Heart left ventricle (tissue), 13 donors: ENCODE measurements at regions not wholly inside any gene's neighbourhood (a gene's known extent, or its start where the extent isn't known, plus 50 kb on each side); places are given as distances from the start of the nearest gene placed in this dataset.

Experiments used
- POLR2A ChIP-seq, 2 donors: fragments of 450-650 bp; IDR thresholded peaks; one replicate each; pipeline ENCODE4 v1.6.1; 2017; ENCODE audit warnings: antibody characterized with exemption in 2 of 2, mild to moderate bottlenecking in 2 of 2, moderate library complexity in 2 of 2
- TF ChIP-seq, protein P1 (sequence below), 12 donors: fragments of 200-600 bp; sonication (generic) in 4 of 12; IDR thresholded peaks; one replicate each; pipeline versions ENCODE4 v1.5.0 to v1.8.0; 2018 to 2022; ENCODE audit warnings: antibody characterized with exemption in 12 of 12, mild to moderate bottlenecking in 5 of 12
- donor health status: ischemic (EF 13 %, LVEDD 7.1; RV severe dilation, severe dysfunction).
- donor health status: DM: no; HTN: yes; CAD: no.
- donor health status: DM: no; HTN: no; CAD: no.
- donor health status: ischemic (EF 25% LVEDD 6.9; RV normal size, moderate dysfunction).
- donor health status: ischemic (EF 25% LVEDD 5.7; RV mildly dilated, moderate dysfunction).
- donor health status: ischemic (EF 35%, LVEDD 5.7; RV mildly dilated, moderate dysfunction).
- donor health status: nonischemic (EF 11% LVEDD 7.7; RV severe dilation, severe dysfunction).
- donor health status: DM: yes; HTN: yes; CAD: no.
- donor health status: PGD.
- donor health status: ischemic (EF 29% LVEDD 5.4; RV normal size, mild dysfunction).
- donor health status: nonischemic (EF 23%, LVEDD 6.1; RV moderate dilation, normal function).

DNA sequence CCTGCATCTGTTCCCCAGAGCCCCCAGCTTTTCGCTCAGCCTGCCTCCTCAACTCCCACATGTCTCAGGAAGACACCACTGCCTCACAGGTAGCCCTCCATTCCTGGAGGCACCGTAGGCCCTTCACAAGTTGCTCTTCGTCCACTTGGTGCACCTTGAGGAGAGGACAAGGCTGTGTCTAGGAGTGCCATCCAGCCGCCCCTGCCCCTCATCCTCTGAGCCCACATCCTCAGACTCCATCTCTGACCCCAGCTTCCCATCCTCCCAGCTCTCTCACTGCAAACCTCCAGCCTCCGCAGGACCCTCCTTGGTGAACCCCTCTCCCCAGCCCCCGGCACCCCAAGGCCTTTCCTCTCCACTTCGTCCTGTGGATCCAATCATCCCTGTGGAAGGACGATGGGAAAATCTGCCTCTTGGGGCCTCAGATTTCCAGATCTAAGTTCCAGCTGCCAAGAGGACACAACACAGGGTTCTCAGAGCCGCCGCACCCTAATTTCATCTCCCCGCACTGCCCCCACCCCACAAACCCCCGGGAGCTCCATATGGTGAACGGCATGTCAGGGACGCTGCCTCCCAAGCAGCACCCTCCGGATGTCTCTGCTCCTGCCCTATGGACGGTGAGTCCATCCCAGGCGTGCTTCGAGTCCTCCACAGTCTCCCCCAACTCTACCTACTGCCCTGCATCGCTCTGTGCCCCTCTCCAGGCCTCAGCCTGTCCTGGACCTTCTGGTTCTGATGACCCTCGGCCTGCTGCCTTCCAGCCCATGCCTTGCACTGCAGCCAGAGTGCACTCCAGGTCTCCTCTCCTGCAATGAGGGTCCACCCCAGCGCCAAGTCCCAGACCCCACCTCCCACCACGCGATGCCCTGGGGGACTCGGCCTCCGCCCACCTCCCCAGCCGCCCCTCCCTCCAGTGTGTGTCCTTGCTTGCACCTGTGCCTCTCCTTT, 314.1 kb upstream of the DIO3 start:
- TF ChIP-seq, protein P1, sequence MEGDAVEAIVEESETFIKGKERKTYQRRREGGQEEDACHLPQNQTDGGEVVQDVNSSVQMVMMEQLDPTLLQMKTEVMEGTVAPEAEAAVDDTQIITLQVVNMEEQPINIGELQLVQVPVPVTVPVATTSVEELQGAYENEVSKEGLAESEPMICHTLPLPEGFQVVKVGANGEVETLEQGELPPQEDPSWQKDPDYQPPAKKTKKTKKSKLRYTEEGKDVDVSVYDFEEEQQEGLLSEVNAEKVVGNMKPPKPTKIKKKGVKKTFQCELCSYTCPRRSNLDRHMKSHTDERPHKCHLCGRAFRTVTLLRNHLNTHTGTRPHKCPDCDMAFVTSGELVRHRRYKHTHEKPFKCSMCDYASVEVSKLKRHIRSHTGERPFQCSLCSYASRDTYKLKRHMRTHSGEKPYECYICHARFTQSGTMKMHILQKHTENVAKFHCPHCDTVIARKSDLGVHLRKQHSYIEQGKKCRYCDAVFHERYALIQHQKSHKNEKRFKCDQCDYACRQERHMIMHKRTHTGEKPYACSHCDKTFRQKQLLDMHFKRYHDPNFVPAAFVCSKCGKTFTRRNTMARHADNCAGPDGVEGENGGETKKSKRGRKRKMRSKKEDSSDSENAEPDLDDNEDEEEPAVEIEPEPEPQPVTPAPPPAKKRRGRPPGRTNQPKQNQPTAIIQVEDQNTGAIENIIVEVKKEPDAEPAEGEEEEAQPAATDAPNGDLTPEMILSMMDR (IDR thresholded peaks at IDR 0.05) = no peak
- TF ChIP-seq POLR2A (IDR thresholded peaks at IDR 0.05) = no peak
